Activated T-cell treated with anti-CD3 and anti-CD28 coated beads for 24 hours (primary cell): ENCODE measurements at regions not wholly inside any gene's neighbourhood (a gene's known extent, or its start where the extent isn't known, plus 50 kb on each side); places are given as distances from the start of the nearest gene placed in this dataset.
"Not testable (repeated sequence)": the region's sequence is repeated elsewhere in the genome, so short reads cannot be mapped to it uniquely, and the experiment has no call there.

Experiments
- DNase-seq: peaks from one replicate; pipeline ENCODE4 v3.0.0-alpha.2; 2020; ENCODE audit warnings: low read depth

- no peak for DNase-seq
Measured at GRCh38 chr13:90689111-90689510, 658.4 kb upstream of the MIR17HG start.

GRCh38 chr13:90690458-90691080, 656.9 kb upstream of the MIR17HG start:
- DNase-seq: no peak

GRCh38 chr13:90696254-90696653, 651.2 kb upstream of the MIR17HG start:
- no peak for DNase-seq

- DNase-seq: no peak
Measured at GRCh38 chr13:90696656-90697055, 650.8 kb upstream of the MIR17HG start.

- no peak for DNase-seq
Measured at GRCh38 chr13:90700340-90700739, 647.1 kb upstream of the MIR17HG start.

GRCh38 chr13:90701264-90701663, 646.2 kb upstream of the MIR17HG start:
- DNase-seq: no peak

GRCh38 chr13:90702050-90702449, 645.4 kb upstream of the MIR17HG start:
- DNase-seq: no peak

GRCh38 chr13:90706631-90707030, 640.9 kb upstream of the MIR17HG start:
- no peak for DNase-seq

GRCh38 chr13:90708128-90708527, 639.4 kb upstream of the MIR17HG start:
- no peak for DNase-seq

GRCh38 chr13:90709319-90709718, 638.2 kb upstream of the MIR17HG start:
- no peak for DNase-seq

- no peak for DNase-seq
Measured at GRCh38 chr13:90710164-90710759, 637.2 kb upstream of the MIR17HG start.

GRCh38 chr13:90713441-90714133, 633.9 kb upstream of the MIR17HG start:
- DNase-seq: no peak

GRCh38 chr13:90715485-90715884, 632.0 kb upstream of the MIR17HG start:
- no peak for DNase-seq

GRCh38 chr13:90717451-90717936, 630.0 kb upstream of the MIR17HG start:
- no peak for DNase-seq

- no peak for DNase-seq
Measured at GRCh38 chr13:90719461-90719860, 628.0 kb upstream of the MIR17HG start.

- no peak for DNase-seq
Measured at GRCh38 chr13:90721937-90722336, 625.5 kb upstream of the MIR17HG start.

GRCh38 chr13:90723381-90723780, 624.1 kb upstream of the MIR17HG start:
- no peak for DNase-seq

GRCh38 chr13:90726375-90726774, 621.1 kb upstream of the MIR17HG start:
- no peak for DNase-seq

GRCh38 chr13:90732049-90732448, 615.4 kb upstream of the MIR17HG start:
- DNase-seq: no peak

GRCh38 chr13:90734497-90734896, 613.0 kb upstream of the MIR17HG start:
- not testable (repeated sequence) for DNase-seq

- DNase-seq: no peak
Measured at GRCh38 chr13:90738881-90739280, 608.6 kb upstream of the MIR17HG start.

- no peak for DNase-seq
Measured at GRCh38 chr13:90740099-90740498, 607.4 kb upstream of the MIR17HG start.

GRCh38 chr13:90742381-90742780, 605.1 kb upstream of the MIR17HG start:
- DNase-seq: no peak
